ENCODE measurements at regions not wholly inside any gene's neighbourhood (a gene's known extent, or its start where the extent isn't known, plus 50 kb on each side); places are given as distances from the start of the nearest gene placed in this dataset.
"Not testable (repeated sequence)": the region's sequence is repeated elsewhere in the genome, so short reads cannot be mapped to it uniquely, and the experiment has no call there.

DNA sequence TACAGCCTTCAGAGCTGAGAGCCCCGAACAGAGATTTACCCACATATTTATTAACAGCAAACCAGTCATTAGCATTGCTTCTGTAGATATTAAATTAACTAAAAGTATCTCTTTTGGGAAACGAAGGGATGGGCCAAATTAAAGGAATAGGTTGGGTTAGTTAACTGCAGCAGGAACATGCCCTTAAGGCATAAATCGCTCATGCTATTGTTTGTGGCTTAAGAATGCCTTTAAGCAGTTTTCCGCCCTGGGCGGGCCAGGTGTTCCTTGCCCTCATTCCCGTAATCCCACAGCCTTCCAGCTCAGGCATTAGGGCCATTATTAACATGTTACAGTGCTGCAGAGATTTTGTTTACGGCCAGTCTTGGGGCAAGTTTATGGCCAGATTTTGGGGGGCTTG lies 68.3 kb upstream of the SCAF11 start:
- TF ChIP-seq, protein P1, sequence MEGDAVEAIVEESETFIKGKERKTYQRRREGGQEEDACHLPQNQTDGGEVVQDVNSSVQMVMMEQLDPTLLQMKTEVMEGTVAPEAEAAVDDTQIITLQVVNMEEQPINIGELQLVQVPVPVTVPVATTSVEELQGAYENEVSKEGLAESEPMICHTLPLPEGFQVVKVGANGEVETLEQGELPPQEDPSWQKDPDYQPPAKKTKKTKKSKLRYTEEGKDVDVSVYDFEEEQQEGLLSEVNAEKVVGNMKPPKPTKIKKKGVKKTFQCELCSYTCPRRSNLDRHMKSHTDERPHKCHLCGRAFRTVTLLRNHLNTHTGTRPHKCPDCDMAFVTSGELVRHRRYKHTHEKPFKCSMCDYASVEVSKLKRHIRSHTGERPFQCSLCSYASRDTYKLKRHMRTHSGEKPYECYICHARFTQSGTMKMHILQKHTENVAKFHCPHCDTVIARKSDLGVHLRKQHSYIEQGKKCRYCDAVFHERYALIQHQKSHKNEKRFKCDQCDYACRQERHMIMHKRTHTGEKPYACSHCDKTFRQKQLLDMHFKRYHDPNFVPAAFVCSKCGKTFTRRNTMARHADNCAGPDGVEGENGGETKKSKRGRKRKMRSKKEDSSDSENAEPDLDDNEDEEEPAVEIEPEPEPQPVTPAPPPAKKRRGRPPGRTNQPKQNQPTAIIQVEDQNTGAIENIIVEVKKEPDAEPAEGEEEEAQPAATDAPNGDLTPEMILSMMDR (IDR thresholded peaks at IDR 0.05): not testable (repeated sequence)
- TF ChIP-seq POLR2A (IDR thresholded peaks at IDR 0.05): not testable (repeated sequence)

Data from ovary (tissue), 3 donors.